ENCODE measurements at regions not wholly inside any gene's neighbourhood (a gene's known extent, or its start where the extent isn't known, plus 50 kb on each side); places are given as distances from the start of the nearest gene placed in this dataset.

DNA sequence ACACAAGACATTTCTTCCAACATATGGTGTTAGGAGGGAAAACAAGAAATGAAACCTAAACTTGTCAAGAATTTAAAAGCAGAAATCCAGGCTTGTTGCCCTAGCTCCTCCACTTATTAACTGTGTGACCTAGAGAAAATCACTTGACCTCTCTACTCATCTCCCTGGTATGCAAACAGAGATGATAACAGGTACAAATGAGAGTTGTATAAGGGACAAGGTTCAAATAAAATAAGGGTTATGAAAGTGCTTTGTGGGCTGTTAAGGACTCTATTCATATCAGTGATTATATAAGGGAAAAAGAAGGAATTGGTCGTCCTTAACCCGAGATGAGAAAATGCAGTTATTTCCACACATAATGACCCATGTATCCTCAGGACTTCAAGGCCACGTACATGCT, 372.7 kb upstream of the TENM4 start:
- Mint-ChIP-seq H3K9me3 (peaks cover 32% of the 10 kb centered on the region), H3K4me3 (no peak overlapping the region), H3K36me3 (ENCODE audit: insufficient read depth) (no peaks in the 10 kb centered on the region), H3K4me1 (ENCODE audit: low read depth) (no peaks in the 10 kb centered on the region), H3K27me3 (ENCODE audit: low read depth) (no peaks in the 10 kb centered on the region)
- DNase-seq (no peak), ATAC-seq (no peak)

DNA sequence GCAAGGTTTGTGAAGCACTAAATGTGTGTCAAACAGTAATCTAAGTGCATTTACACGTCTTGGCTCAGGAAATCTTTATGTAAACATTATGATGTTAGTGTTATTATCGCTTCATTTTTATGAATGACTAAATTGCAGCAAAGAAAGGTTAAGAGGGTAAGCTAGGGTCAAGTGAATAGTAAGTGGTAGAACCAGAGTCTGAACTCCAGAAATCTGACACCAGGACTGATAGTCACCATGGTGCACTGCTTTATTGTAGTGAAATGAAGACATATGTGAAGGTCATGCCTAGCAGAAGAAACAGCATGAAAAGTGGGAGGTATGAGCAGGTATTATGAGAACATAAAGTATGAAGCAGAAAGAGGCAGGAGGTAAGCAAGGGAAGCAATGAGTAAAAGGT, 368.7 kb upstream of the TENM4 start:
- H3K27me3 Mint-ChIP-seq (ENCODE audit: low read depth), result no peaks in the 10 kb centered on the region
- no peak overlapping the region for H3K4me3 Mint-ChIP-seq

DNA sequence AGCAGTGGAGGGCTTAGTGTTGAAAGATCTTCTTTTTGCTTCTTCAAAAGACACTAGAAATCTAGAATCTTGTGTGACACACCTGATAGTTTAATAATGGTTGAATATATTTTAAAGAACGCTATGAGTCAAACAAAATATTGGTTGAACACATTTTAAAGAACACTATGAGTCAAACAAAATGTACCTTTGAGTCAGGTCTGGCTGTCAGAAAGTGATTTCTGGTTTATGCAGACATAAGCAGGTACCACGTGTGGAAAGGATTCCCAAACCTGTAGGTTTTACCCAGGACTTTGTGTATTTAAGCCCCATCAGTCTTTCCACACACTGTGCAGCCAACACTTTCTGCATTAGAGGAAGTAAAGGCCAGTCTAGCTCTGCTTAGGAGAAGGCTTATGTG, 366.7 kb upstream of the TENM4 start:
- Mint-ChIP-seq H3K4me1 (ENCODE audit: low read depth) (no peaks in the 10 kb centered on the region), H3K9me3 (peaks cover 11% of the 10 kb centered on the region), H3K4me3 (no peak overlapping the region), H3K36me3 (ENCODE audit: insufficient read depth) (no peaks in the 10 kb centered on the region), H3K27me3 (ENCODE audit: low read depth) (no peaks in the 10 kb centered on the region)
- ATAC-seq (no peak), DNase-seq (no peak)

More for the DNA sequence above, 368.7 kb upstream of the TENM4 start:
- H3K9me3 Mint-ChIP-seq, result peaks cover 12% of the 10 kb centered on the region
- no peaks in the 10 kb centered on the region for H3K36me3 Mint-ChIP-seq (ENCODE audit: insufficient read depth)
- H3K4me1 Mint-ChIP-seq (ENCODE audit: low read depth), result no peaks in the 10 kb centered on the region
- DNase-seq (no peak), ATAC-seq (no peak)

DNA sequence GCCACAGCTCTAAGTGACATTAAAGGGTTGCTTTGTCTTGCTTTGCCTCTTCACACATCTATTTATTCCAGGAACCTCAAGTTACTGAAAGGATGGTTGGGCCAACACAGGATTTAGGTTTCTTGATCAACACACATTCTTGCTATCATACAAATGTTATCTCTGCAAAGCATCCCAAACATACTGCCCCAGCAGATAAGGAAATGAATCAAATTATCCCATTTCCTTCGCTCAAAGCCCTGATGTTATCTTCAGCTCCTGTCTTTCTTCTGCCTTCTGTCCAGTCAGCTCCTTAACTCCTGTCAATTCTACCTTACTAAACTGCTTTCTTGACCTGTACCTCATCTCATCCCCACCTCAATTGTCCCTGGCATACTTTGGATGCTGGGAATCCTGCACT, 355.9 kb upstream of the TENM4 start:
- Mint-ChIP-seq H3K36me3 (ENCODE audit: insufficient read depth) (no peaks in the 10 kb centered on the region), H3K4me1 (ENCODE audit: low read depth) (no peaks in the 10 kb centered on the region)

DNA sequence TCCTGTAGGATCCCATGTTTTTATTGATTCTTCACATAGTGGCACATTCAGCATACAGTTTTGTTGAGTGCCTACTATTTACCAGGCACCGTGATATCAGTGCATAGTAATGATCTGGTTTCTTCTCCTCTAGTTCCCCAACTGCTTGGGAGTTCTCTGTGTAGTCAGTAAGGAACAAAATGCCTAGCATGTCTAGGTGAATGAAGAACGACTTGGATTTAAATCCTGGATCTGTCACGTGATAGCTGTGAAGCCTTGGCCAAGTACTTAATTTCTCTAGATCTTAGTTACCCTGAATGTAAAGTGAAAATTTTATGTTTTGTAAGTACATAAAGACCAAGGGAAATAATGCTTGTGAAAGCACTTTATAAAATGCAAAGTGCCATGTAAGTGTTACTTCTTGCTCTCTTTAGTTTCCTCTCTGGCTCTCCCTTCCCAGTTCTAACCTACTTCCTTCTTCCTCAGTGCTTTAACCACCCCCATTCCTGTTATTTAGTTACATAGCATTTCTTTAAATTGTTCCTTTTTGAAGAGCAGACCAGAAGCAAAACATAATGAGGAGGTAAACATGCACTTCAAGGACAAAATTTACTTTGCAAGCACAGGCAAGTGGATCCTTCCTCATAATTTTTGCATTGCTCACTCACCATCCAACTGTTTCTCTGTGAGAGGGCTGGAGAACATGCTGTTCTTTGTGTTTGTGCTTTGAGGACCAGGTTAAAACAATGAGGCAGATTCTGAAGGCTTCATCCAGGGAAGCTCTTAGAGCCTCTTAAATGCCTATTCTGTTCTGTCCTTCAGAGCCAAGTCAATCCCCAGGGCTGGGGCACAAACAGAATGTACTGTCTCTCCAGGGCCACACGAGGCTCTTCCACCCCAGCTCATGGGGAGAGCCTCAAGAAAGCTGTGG, 353.9 kb upstream of the TENM4 start:
- ATAC-seq, result no peak
- H3K9me3 Mint-ChIP-seq, result no peaks in the 10 kb centered on the region
- no peaks in the 10 kb centered on the region for H3K4me1 Mint-ChIP-seq (ENCODE audit: low read depth)
- no peak for DNase-seq
- no peaks in the 10 kb centered on the region for H3K36me3 Mint-ChIP-seq (ENCODE audit: insufficient read depth)
- H3K4me3 Mint-ChIP-seq, result no peak overlapping the region
- no peaks in the 10 kb centered on the region for H3K27me3 Mint-ChIP-seq (ENCODE audit: low read depth)

More for the DNA sequence above, 355.9 kb upstream of the TENM4 start:
- ATAC-seq, result no peak
- no peak overlapping the region for H3K4me3 Mint-ChIP-seq
- no peaks in the 10 kb centered on the region for H3K27me3 Mint-ChIP-seq (ENCODE audit: low read depth)
- DNase-seq, result no peak
- no peaks in the 10 kb centered on the region for H3K9me3 Mint-ChIP-seq

DNA sequence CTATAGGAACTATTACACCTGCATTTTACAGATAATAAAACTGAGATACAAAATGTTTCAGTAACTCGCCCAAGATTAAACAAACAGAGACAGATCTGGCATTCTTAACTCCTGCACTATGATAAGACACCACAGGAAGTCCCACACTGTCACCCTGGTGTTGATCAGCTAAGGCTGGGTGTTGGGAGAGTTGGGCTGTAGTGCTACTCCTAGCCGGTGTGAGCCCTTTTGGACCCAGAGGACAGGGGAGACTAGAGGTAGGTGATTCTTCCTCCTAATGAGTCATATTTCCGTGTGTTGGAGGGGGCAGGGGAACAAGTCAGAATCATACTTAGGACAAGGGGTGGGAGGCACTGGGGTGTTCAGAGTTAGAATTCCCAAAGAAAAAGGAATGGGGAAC, 353.2 kb upstream of the TENM4 start:
- Mint-ChIP-seq H3K27me3 (ENCODE audit: low read depth) (no peaks in the 10 kb centered on the region), H3K36me3 (ENCODE audit: insufficient read depth) (no peaks in the 10 kb centered on the region), H3K4me1 (ENCODE audit: low read depth) (no peaks in the 10 kb centered on the region), H3K4me3 (no peak overlapping the region), H3K9me3 (no peaks in the 10 kb centered on the region)
- no peak for ATAC-seq
- no peak for DNase-seq

DNA sequence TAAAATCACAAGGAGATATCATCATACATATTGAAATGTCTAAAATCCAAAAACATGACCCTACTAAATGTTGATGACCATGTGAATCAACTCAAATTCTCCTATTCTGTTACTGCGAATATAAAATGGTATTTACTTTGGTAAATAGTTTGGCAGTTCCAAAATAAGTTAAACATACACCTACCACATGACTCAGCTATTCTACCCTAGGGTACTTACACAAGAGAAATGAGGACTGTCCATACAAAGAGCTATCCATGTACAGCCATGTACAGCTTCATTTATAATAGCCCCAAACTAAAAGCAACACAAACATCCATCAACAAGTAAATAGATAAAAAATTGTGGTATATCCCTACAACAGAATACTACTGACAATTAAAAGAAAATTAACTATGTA, 346.1 kb upstream of the TENM4 start:
- H3K4me1 Mint-ChIP-seq (ENCODE audit: low read depth), result no peaks in the 10 kb centered on the region
- H3K4me3 Mint-ChIP-seq, result no peak overlapping the region
- ATAC-seq (no peak), DNase-seq (no peak)
- H3K36me3 Mint-ChIP-seq (ENCODE audit: insufficient read depth), result no peaks in the 10 kb centered on the region
- no peaks in the 10 kb centered on the region for H3K27me3 Mint-ChIP-seq (ENCODE audit: low read depth)
- peaks cover 9% of the 10 kb centered on the region for H3K9me3 Mint-ChIP-seq

DNA sequence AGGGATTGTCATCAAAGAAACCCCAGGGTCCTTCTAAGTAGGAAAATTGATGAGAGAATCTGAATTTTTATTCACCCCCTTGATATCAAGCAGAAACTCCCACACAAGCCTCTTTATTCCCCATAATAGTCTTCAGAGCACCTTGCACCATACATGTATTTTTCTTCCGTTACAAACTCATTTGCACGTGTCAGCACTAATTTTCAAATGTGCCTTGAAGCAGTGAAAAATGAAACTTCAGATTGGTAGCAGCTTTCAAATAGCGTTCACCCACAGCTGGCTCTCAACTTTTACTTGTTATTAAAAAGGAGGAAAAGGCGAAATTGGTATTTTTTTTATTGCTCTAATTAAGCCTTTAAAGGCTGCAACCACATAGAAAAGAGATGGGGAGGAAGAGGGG, 343.0 kb upstream of the TENM4 start:
- Mint-ChIP-seq H3K4me1 (ENCODE audit: low read depth) (no peaks in the 10 kb centered on the region), H3K36me3 (ENCODE audit: insufficient read depth) (no peaks in the 10 kb centered on the region), H3K27me3 (ENCODE audit: low read depth) (no peaks in the 10 kb centered on the region), H3K9me3 (peaks cover 9% of the 10 kb centered on the region), H3K4me3 (no peak overlapping the region)
- DNase-seq, result no peak
- no peak for ATAC-seq

DNA sequence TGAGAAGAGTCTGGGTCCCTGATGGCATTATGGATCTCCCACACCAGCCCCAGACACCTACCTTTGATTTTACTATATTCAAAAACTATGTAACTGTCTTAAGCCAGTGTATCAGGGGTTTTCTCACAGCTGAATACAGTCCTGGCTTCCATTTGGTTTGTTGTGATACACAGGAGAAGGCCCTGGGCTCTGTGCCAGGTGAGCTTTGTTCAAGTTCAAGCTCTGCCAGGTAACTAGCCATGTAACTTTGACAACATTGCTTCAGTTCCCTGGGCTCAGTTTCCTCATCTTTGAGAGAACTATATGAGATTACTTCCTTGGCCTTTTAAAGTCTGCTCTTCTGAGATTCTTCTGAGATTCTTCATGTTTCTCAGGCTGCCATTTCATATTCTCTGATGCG, 327.5 kb upstream of the TENM4 start:
- DNase-seq (no peak), ATAC-seq (no peak)
- Mint-ChIP-seq H3K36me3 (ENCODE audit: insufficient read depth) (no peaks in the 10 kb centered on the region), H3K9me3 (no peaks in the 10 kb centered on the region), H3K4me3 (no peak overlapping the region), H3K27me3 (ENCODE audit: low read depth) (no peaks in the 10 kb centered on the region), H3K4me1 (ENCODE audit: low read depth) (no peaks in the 10 kb centered on the region)

DNA sequence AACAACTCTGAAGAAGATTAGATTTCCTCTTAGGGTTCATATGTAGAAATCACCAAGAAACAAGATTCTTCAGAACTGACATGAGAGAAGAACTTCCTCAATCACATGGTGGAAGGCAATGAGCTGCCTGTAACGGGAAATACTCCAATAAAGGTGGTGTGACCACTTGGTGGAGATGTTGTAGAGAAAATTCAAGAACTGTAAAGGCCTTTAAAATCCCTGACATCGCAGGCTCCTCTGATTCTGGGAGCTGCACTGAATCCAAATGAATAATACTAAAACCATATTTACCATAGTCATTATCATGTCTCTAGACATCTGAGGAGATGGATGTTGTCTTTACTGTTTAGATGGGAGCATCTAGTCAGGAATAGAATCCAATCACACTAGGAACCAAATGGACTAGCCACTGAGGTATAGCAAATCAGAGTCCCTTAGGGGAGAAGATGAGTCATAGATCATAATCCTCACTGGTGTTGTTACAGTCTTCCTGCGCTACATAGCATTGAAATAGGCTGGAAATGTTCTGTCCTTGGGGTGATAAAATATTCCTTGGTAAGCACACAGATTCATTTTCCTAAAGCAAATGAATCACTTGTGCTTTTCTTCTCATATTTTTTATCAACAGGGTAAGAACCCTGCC, 321.6 kb upstream of the TENM4 start:
- Mint-ChIP-seq H3K4me3 (no peak overlapping the region), H3K9me3 (peaks cover 12% of the 10 kb centered on the region), H3K27me3 (ENCODE audit: low read depth) (no peaks in the 10 kb centered on the region), H3K4me1 (ENCODE audit: low read depth) (no peaks in the 10 kb centered on the region), H3K36me3 (ENCODE audit: insufficient read depth) (no peaks in the 10 kb centered on the region)
- ATAC-seq (no peak), DNase-seq (no peak)

DNA sequence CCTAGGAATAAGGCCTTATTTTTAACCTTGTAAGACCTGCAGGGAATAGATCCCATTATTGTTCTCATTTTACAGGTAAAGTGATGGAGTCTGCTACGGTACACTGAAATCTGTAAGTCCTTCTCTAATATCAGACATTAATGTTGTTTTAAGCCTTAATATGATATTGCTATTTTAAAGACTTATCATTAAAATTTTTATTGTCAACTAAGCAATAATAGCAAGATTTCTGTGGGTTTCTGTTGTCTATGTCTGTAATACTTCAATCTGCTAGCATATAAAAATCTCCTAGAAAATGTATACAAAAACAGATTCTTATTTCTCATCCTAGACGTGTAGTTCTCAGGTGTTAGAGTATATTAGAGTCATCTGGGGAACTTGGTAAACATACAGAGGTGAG, 317.5 kb upstream of the TENM4 start:
- no peaks in the 10 kb centered on the region for H3K4me1 Mint-ChIP-seq (ENCODE audit: low read depth)
- DNase-seq (no peak), ATAC-seq (no peak)
- no peaks in the 10 kb centered on the region for H3K27me3 Mint-ChIP-seq (ENCODE audit: low read depth)
- H3K9me3 Mint-ChIP-seq, result peaks cover 14% of the 10 kb centered on the region
- no peak overlapping the region for H3K4me3 Mint-ChIP-seq
- H3K36me3 Mint-ChIP-seq (ENCODE audit: insufficient read depth), result no peaks in the 10 kb centered on the region

DNA sequence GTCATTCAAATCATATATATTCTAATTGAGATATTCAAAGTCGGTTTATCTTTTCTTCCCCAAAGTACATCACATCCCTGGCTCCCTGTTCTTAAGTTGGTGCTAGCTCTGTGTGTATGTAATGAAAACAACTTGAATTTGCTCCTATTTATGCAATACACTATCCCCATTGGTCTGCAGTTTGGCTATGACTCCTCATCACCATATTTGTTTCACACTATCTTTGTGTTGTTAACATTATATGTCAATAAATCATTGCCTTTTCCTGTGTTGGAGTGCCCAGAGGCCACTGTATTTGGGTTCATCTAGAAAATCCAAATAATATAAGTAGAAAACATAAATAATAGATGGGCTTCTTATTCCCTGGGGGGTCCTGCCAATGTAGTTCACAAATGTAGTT, 306.6 kb upstream of the TENM4 start:
- no peak overlapping the region for H3K4me3 Mint-ChIP-seq
- H3K27me3 Mint-ChIP-seq (ENCODE audit: low read depth), result no peaks in the 10 kb centered on the region
- H3K4me1 Mint-ChIP-seq (ENCODE audit: low read depth), result no peaks in the 10 kb centered on the region
- ATAC-seq (no peak), DNase-seq (no peak)
- H3K36me3 Mint-ChIP-seq (ENCODE audit: insufficient read depth), result no peaks in the 10 kb centered on the region
- H3K9me3 Mint-ChIP-seq, result peaks cover 8% of the 10 kb centered on the region

DNA sequence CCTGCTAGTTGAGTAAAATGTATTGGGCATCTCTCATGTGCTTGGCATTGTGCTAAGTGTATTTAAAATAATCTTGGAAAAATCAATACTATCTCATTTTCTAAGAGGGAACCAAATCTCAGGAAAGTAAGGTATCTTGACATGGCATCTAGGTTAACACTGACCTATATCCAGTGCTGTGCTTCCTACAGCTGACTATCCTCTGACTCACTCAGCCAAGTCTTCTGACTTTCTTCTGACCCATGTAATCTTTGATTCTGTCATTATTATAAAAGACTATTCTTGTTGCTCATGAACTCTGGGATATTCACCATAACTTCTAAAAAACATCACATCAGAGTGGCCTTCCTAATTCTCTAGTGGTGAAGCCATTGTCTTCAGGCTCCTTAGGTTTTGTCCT, 304.1 kb upstream of the TENM4 start:
- ATAC-seq, result no peak
- Mint-ChIP-seq H3K4me3 (no peak overlapping the region), H3K36me3 (ENCODE audit: insufficient read depth) (no peaks in the 10 kb centered on the region), H3K9me3 (peaks cover 8% of the 10 kb centered on the region), H3K4me1 (ENCODE audit: low read depth) (no peaks in the 10 kb centered on the region), H3K27me3 (ENCODE audit: low read depth) (no peaks in the 10 kb centered on the region)
- DNase-seq, result no peak

DNA sequence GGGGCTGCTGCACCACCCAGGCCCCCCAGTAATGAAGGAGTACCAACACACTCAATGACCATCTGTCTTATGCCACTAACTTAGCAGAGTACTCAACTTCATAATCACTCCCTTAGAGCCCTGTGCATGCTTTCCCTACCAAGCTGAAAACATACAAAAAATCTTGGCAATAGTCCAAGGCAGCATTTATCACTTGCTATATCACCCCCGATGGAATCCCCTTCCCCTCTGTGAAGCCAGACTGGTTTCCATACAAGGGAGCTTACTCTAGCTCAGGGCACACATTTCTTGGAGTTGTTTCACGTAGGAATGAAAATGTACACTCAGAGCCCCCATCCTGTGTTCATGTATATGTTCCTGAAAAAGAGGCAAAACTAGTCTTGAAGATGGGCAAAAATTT, 301.3 kb upstream of the TENM4 start:
- no peaks in the 10 kb centered on the region for H3K27me3 Mint-ChIP-seq (ENCODE audit: low read depth)
- H3K4me3 Mint-ChIP-seq, result no peak overlapping the region
- no peak for DNase-seq

DNA sequence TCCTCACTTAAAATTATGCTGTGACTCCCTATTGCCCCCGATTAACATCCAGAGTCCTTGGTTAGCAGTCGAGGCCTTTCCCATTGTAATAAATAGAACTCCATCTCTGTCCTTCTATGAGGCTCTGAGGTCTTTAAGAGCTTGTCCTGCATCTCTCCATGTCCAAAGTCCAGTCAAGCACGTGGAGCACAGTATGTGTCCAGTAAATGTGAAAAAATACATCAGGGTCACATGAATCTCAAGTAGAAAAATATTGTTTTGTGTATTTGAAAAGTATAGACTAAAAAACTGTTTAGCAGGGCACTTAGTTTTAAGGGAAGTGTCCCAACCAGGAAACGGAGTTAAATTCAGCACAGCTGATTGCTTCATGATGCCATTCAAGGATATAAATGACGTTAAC, 298.8 kb upstream of the TENM4 start:
- Mint-ChIP-seq H3K9me3 (no peaks in the 10 kb centered on the region), H3K4me1 (ENCODE audit: low read depth) (no peaks in the 10 kb centered on the region), H3K4me3 (no peak overlapping the region), H3K36me3 (ENCODE audit: insufficient read depth) (no peaks in the 10 kb centered on the region), H3K27me3 (ENCODE audit: low read depth) (no peaks in the 10 kb centered on the region)
- ATAC-seq (no peak), DNase-seq (no peak)

More for the DNA sequence above, 301.3 kb upstream of the TENM4 start:
- peaks cover 4% of the 10 kb centered on the region for H3K9me3 Mint-ChIP-seq
- H3K36me3 Mint-ChIP-seq (ENCODE audit: insufficient read depth), result no peaks in the 10 kb centered on the region
- no peaks in the 10 kb centered on the region for H3K4me1 Mint-ChIP-seq (ENCODE audit: low read depth)
- ATAC-seq, result no peak

Data from activated T-cell treated with anti-CD3 and anti-CD28 coated beads, Interleukin-2, amount 50 U/mL, for 4 hours (primary cell).